ENCODE measurements at regions not wholly inside any gene's neighbourhood (a gene's known extent, or its start where the extent isn't known, plus 50 kb on each side); places are given as distances from the start of the nearest gene placed in this dataset.

DNA sequence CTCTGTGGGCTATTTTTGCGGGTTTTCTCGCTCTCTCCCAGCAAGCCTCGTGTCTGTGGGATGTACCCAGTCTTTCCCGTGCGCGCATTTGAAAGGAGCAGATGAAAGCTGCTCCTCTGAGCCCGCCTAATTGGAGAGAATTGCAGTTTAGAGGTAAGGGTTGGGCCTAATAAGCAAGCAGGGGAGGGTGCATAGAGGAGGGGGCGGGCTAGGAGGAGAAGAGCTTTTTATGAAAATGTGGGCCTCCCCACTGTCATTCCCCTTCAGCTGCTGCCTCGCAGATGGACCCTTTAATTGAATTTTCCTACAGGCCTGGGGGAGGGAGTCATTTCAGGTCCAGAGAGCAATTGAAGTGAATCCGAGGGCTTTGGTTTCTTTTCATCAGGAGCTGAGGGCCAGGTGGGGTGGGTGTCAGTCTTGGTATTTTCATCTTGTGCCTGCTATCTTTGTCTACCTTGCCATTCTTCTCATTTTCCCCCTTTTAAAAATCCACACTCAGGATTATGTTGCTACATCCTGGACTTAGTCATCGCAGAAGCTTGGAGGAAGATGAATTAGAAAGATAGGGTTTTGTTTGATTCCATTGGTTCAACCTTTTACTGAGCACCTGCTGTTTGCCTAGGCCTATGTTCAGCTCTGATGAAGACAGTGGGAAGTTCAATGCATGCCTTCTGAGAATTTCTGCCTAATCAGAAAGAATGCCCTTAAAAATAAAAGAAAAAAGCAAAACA, 423.4 kb downstream of the CD83 start:
- no peak for TF ChIP-seq CTCF (IDR thresholded peaks at IDR 0.05)
- no peak for TF ChIP-seq POLR2A (IDR thresholded peaks at IDR 0.05)

Measured in body of pancreas (tissue), 4 donors.